MG63 (cell line): ENCODE measurements at regions not wholly inside any gene's neighbourhood (a gene's known extent, or its start where the extent isn't known, plus 50 kb on each side); places are given as distances from the start of the nearest gene placed in this dataset.

ENCODE experiments used
- DNase-seq: peaks from one replicate; pipeline ENCODE4 v3.0.0-alpha.2; 2020
- H3K27me3 ChIP-seq: fragments of 250-450 bp; sonication (Bioruptor Pico); 2 replicates; pipeline ENCODE4 v1.5.1; 2020; ENCODE audit warnings: mild to moderate bottlenecking, moderate library complexity
- H3K36me3 ChIP-seq: fragments of 250-450 bp; sonication (Bioruptor Pico); 2 replicates; pipeline ENCODE4 v1.5.1; 2020; ENCODE audit warnings: mild to moderate bottlenecking, moderate library complexity
- H3K4me3 ChIP-seq: fragments of 250-450 bp; sonication (Bioruptor Pico); 2 replicates; pipeline ENCODE4 v1.5.1; 2020; ENCODE audit warnings: mild to moderate bottlenecking, moderate library complexity
- H3K9me3 ChIP-seq: fragments of 250-450 bp; sonication (Bioruptor Pico); 2 replicates; pipeline ENCODE4 v1.5.1; 2020; ENCODE audit warnings: mild to moderate bottlenecking, moderate library complexity

GRCh38 chr15:96701443-96701842 lies 370.9 kb downstream of the NR2F2 start:
- Histone ChIP-seq H3K9me3 (no peaks in the 10 kb centered on the region), H3K27me3 (no peaks in the 10 kb centered on the region), H3K4me3 (no peak overlapping the region), H3K36me3 (no peaks in the 10 kb centered on the region)
- no peak for DNase-seq

- no peaks in the 10 kb centered on the region for H3K36me3 ChIP-seq
- no peaks in the 10 kb centered on the region for H3K27me3 ChIP-seq
- DNase-seq, result no peak
- H3K9me3 ChIP-seq, result no peaks in the 10 kb centered on the region
- no peak overlapping the region for H3K4me3 ChIP-seq
Measured at GRCh38 chr15:96701877-96702276, 371.4 kb downstream of the NR2F2 start.

- Histone ChIP-seq H3K27me3 (no peaks in the 10 kb centered on the region), H3K4me3 (no peak overlapping the region), H3K9me3 (no peaks in the 10 kb centered on the region), H3K36me3 (no peaks in the 10 kb centered on the region)
- DNase-seq, result no peak
Measured at GRCh38 chr15:96702589-96702988, 372.1 kb downstream of the NR2F2 start.

- DNase-seq, result no peak
- no peaks in the 10 kb centered on the region for H3K27me3 ChIP-seq
- no peaks in the 10 kb centered on the region for H3K36me3 ChIP-seq
- H3K9me3 ChIP-seq, result no peaks in the 10 kb centered on the region
- no peak overlapping the region for H3K4me3 ChIP-seq
Measured at GRCh38 chr15:96703091-96703490, 372.6 kb downstream of the NR2F2 start.

GRCh38 chr15:96703794-96704550 lies 373.5 kb downstream of the NR2F2 start:
- no peaks in the 10 kb centered on the region for H3K9me3 ChIP-seq
- H3K27me3 ChIP-seq, result no peaks in the 10 kb centered on the region
- no peaks in the 10 kb centered on the region for H3K36me3 ChIP-seq
- DNase-seq, result no peak
- H3K4me3 ChIP-seq, result no peak overlapping the region

- Histone ChIP-seq H3K36me3 (no peaks in the 10 kb centered on the region), H3K27me3 (no peaks in the 10 kb centered on the region), H3K9me3 (no peaks in the 10 kb centered on the region), H3K4me3 (no peak overlapping the region)
- DNase-seq, result no peak
Measured at GRCh38 chr15:96716075-96716474, 385.6 kb downstream of the NR2F2 start.

GRCh38 chr15:96716478-96716877 lies 386.0 kb downstream of the NR2F2 start:
- no peak for DNase-seq
- Histone ChIP-seq H3K9me3 (no peaks in the 10 kb centered on the region), H3K36me3 (no peaks in the 10 kb centered on the region), H3K27me3 (no peaks in the 10 kb centered on the region), H3K4me3 (no peak overlapping the region)

- DNase-seq, result no peak
- H3K9me3 ChIP-seq, result no peaks in the 10 kb centered on the region
- H3K36me3 ChIP-seq, result no peaks in the 10 kb centered on the region
- no peaks in the 10 kb centered on the region for H3K27me3 ChIP-seq
- no peak overlapping the region for H3K4me3 ChIP-seq
Measured at GRCh38 chr15:96720251-96720650, 389.8 kb downstream of the NR2F2 start.

GRCh38 chr15:96720656-96721055 lies 390.2 kb downstream of the NR2F2 start:
- Histone ChIP-seq H3K4me3 (no peak overlapping the region), H3K36me3 (no peaks in the 10 kb centered on the region), H3K9me3 (no peaks in the 10 kb centered on the region), H3K27me3 (no peaks in the 10 kb centered on the region)
- DNase-seq, result no peak

GRCh38 chr15:96728591-96728990 lies 398.1 kb downstream of the NR2F2 start:
- no peaks in the 10 kb centered on the region for H3K27me3 ChIP-seq
- DNase-seq, result peak; percentile 5
- no peak overlapping the region for H3K4me3 ChIP-seq
- no peaks in the 10 kb centered on the region for H3K36me3 ChIP-seq
- H3K9me3 ChIP-seq, result no peaks in the 10 kb centered on the region

GRCh38 chr15:96732704-96733103 lies 402.2 kb downstream of the NR2F2 start:
- no peak for DNase-seq

GRCh38 chr15:96733721-96734120 lies 403.2 kb downstream of the NR2F2 start:
- Histone ChIP-seq H3K27me3 (no peaks in the 10 kb centered on the region), H3K4me3 (no peak overlapping the region), H3K9me3 (no peaks in the 10 kb centered on the region), H3K36me3 (no peaks in the 10 kb centered on the region)
- DNase-seq, result no peak

More at GRCh38 chr15:96732704-96733103, 402.2 kb downstream of the NR2F2 start:
- Histone ChIP-seq H3K27me3 (no peaks in the 10 kb centered on the region), H3K36me3 (no peaks in the 10 kb centered on the region), H3K4me3 (no peak overlapping the region), H3K9me3 (no peaks in the 10 kb centered on the region)

- no peak for DNase-seq
- H3K4me3 ChIP-seq, result no peak overlapping the region
Measured at GRCh38 chr15:96735632-96736240, 405.2 kb downstream of the NR2F2 start.

GRCh38 chr15:96736384-96736783 lies 405.9 kb downstream of the NR2F2 start:
- Histone ChIP-seq H3K36me3 (no peaks in the 10 kb centered on the region), H3K4me3 (no peak overlapping the region), H3K9me3 (no peaks in the 10 kb centered on the region; the same call in 1 of the 2 replicates), H3K27me3 (no peaks in the 10 kb centered on the region)
- no peak for DNase-seq

More at GRCh38 chr15:96735632-96736240, 405.2 kb downstream of the NR2F2 start:
- Histone ChIP-seq H3K27me3 (no peaks in the 10 kb centered on the region), H3K9me3 (no peaks in the 10 kb centered on the region; the same call in 1 of the 2 replicates), H3K36me3 (no peaks in the 10 kb centered on the region)

- Histone ChIP-seq H3K9me3 (no peaks in the 10 kb centered on the region; the same call in 1 of the 2 replicates), H3K36me3 (no peaks in the 10 kb centered on the region), H3K27me3 (no peaks in the 10 kb centered on the region), H3K4me3 (no peak overlapping the region)
- DNase-seq, result no peak
Measured at GRCh38 chr15:96737408-96737807, 406.9 kb downstream of the NR2F2 start.

- Histone ChIP-seq H3K36me3 (no peaks in the 10 kb centered on the region), H3K27me3 (no peaks in the 10 kb centered on the region), H3K4me3 (no peak overlapping the region), H3K9me3 (no peaks in the 10 kb centered on the region)
- no peak for DNase-seq
Measured at GRCh38 chr15:96746665-96747064, 416.2 kb downstream of the NR2F2 start.

- no peak for DNase-seq
- no peaks in the 10 kb centered on the region for H3K36me3 ChIP-seq
- H3K27me3 ChIP-seq, result no peaks in the 10 kb centered on the region
- no peak overlapping the region for H3K4me3 ChIP-seq
- H3K9me3 ChIP-seq, result no peaks in the 10 kb centered on the region
Measured at GRCh38 chr15:96747291-96747690, 416.8 kb downstream of the NR2F2 start.

GRCh38 chr15:96750361-96750760 lies 419.9 kb downstream of the NR2F2 start:
- Histone ChIP-seq H3K36me3 (no peaks in the 10 kb centered on the region), H3K4me3 (no peak overlapping the region), H3K27me3 (no peaks in the 10 kb centered on the region), H3K9me3 (no peaks in the 10 kb centered on the region)
- DNase-seq, result no peak
